GM21723 (cell line): ENCODE measurements at regions not wholly inside any gene's neighbourhood (a gene's known extent, or its start where the extent isn't known, plus 50 kb on each side); places are given as distances from the start of the nearest gene placed in this dataset.

Experiments used
- ATAC-seq: cut with Tn5 transposase; IDR thresholded peaks from one replicate; pipeline ENCODE4 v1.9.1; 2021; ENCODE audit warnings: mild to moderate bottlenecking, moderate library complexity; ENCODE audit not compliant: unreplicated experiment

GRCh38 chr4:107120661-107121060, 84.5 kb upstream of the DKK2 start:
- no peak for ATAC-seq

DNA sequence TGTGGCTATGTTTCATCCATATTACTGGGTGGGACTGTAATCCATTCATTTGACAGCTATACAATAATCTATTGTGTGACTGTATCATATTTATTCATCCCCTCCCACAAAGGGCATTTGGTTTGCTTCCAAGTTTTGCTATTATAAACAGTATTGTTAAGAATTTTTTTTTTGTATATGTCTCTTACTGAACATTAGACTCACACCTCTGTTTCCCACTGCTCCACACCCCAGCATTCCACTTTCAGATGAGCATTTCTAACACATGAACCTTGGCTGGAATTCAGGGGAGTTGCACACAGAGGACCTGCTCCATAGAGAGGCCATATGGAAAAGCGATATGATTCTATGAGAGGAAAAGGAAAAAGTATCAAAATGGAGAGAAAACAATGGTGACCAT, 81.6 kb upstream of the DKK2 start:
- no peak for ATAC-seq

DNA sequence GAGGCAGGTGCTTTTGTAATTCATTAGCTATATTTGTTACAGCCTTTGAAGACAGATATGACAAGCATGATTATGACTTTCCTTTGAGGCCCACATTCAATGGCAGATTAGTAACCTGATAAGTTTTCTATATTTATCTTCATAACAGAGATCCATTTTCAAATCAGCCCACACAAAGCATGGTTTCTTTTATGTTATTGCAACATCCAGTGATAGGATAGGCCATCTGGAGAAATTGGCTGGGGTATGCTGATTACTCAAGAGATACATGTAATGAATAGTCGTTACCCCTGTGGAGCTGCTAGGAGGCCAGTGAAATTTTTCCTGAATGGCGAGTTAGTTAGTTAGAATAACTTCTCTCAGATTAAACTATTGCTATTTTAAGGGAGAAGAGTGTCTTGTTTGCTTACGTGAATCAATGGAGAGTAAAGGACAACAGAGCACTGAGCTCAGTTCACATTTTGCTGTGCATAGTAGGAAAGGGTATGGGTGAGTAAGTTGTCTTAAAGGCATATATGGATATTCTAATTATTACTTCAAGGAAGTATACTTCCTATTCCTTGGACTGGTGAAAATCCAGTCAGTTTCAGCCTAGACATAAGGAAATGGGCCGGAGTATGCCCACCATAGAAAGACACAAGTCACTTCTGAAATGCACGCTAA, 79.2 kb upstream of the DKK2 start:
- no peak for ATAC-seq

- ATAC-seq, result no peak
Observed at GRCh38 chr4:107114059-107114458, 77.9 kb upstream of the DKK2 start.

DNA sequence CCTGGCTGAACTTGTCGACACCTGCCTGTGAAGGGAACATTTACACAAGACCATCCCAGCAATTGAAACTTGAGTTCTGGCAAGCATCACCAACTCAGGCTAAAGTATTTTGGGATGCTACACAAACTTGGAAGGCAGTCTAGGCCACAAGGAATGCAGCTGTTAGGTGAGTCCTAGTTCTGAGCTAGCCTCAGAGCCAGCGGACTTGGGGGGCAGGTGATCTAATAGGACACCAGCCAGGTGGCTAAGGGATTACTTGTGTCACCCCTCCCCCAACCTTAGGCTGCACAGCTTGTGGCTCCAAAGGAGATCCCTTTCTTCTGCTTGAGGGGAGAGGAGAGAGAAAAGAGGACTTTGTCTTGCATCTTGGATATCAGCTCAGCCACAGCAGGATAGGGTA, 62.3 kb upstream of the DKK2 start:
- no peak for ATAC-seq

GRCh38 chr4:107094976-107095375, 58.9 kb upstream of the DKK2 start:
- ATAC-seq, result no peak

DNA sequence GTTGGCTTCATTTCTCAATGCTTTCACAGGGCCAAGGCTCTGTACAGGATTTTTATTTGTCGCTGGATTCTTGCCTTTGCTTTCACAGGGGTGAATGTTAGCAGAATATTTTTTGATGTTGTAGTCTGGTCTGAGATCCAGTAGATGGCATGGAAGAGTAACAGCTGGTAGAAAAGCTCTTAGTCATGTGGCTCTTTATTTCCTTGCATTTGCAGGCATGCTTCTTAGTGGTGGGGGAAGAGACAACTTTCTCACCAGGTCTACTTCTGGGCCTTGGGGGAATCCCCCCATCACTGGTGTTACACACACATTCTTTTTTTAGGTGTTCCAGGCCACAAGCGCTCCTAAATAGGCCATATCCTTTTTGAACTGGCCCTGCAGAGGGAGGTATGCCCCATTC, 58.2 kb upstream of the DKK2 start:
- peak; percentile 76 for ATAC-seq
